HG03064 (cell line): ENCODE measurements at regions not wholly inside any gene's neighbourhood (a gene's known extent, or its start where the extent isn't known, plus 50 kb on each side); places are given as distances from the start of the nearest gene placed in this dataset.
"Not testable (repeated sequence)": the region's sequence is repeated elsewhere in the genome, so short reads cannot be mapped to it uniquely, and the experiment has no call there.

ENCODE experiments used
- ATAC-seq: cut with Tn5 transposase; IDR thresholded peaks from one replicate; pipeline ENCODE4 v1.9.1; 2021; ENCODE audit warnings: low read depth; ENCODE audit not compliant: unreplicated experiment

DNA sequence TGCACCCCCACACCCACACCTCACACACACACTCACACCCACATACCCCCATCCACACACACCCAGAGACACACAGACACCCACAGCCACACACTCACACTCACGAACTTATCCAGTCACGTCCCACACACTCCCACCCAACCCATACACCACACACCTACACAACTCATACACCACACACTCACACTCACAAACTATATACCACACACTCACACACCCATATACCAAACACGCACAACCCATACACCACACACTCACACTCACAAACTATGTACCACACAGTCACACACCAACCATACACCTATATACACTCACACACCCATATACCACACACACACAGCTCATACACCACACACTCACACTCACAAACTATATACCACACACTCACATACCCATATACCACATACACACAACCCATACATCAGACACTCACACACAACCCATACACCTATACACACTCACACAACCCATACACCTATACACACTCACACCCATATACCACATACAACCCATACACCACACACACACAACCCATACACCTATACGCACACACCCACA is 162.4 kb downstream of the TMEM121 start:
- ATAC-seq = not testable (repeated sequence)

DNA sequence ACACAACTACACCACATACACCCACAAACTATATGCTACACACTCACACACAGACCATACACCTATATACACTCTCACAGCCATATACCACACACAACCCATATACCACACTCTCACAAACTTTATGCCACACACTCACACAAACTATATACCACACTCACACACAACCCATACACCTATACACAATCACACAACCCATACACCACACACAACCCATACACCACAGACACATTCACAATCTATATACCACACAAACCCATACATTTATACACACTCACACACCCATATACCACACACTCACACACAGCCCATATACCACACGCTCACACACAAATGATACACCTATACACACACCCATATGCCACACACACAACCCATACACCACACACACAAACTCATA is 163.3 kb downstream of the TMEM121 start:
- no peak for ATAC-seq

DNA sequence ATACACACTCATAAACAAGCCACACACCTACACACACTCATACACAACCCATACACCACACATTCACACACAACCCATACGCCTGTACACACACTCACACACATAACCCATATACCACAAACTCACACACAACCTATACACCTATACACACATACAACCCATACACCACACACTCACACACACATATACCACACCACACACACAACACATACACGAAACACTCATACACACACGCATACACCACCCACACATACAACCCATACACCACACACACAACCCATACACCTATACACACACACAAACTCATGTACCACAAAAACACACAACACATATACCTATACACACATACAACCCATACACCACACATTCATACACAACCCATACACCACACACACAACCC is 164.3 kb downstream of the TMEM121 start:
- ATAC-seq = no peak

DNA sequence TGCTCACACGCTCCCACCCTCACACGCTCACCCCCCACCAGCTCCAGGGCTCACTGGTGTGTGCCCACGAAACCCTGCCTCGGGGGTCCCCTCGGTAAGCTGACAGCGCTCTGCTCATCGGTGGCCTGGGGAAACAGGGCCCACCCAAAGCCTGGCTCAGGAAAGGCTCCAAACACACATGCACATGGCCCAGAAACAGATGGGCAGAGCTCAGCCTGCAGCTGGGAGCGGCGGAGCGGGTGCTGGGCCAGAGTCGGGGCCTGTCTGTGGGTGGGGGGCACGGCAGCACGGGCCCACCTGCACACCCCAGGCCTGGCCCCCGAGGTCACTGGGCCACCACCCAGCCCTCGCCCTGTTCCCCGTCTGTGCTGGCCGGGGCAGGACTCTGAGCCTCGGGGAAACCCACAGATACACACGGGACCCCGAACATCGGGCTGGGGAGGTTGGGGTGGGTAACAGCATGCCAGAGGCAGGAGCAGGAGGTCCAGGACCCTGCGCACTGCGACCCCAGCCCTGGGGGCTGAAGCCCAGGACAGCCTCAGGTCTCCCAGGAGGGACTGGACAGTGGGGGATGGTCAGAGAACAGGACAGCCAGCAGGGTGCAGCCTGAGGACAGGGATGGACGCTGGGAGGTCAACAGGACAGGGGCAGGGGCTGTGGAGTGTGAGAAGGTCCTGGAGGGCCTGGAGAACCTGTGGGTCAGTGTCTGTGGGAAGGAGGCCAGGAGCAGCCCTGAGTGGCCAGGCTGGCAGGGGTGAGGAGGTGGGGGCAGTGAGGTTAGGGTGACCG is 165.1 kb downstream of the TMEM121 start:
- ATAC-seq = not testable (repeated sequence)

DNA sequence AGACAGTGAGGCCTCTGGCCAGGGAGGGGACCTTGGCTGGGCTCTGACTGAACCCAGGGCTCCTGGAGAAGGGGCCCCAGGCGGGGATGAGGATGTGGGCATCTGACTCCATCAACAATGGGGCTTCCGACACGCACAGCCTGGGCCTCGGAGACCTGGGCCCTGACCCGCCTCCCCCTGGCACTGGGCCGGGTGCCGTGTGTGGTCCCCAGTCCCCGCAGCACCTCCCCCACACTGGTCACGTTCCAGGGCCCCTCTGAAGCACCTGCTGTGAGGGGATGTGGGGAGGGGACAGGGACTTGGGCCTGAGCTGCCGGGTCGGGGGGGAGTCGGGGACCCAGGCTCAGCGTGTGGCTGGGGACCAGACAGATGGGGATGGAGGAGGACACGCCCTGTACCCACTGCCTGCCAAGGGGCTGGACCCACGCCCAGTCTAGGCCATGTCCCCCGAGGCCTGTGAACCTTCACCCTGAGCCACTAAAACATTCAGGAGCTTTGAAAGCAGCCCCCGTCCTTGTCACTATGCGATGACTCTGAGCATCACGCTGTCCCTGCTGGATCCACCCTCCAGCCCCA is 165.8 kb downstream of the TMEM121 start:
- not testable (repeated sequence) for ATAC-seq

DNA sequence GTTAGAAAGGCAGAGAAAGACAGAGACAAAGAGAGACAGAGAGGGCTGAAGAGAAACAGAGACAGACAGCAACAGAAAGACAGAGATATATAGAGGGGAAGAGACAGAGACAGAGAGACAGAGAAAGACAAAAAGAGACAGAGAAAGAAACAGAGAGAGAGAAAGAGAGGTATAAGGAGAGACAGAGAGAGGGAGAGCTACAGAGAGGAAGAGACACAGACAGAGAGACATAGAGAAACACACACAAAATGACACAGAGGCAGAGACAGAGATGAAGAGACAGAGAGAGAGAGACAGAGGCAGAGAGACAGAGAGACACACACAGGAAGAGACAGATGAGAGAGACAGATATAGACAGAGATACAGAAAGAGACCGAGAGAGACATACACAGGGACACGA is 168.6 kb downstream of the TMEM121 start:
- no peak for ATAC-seq

DNA sequence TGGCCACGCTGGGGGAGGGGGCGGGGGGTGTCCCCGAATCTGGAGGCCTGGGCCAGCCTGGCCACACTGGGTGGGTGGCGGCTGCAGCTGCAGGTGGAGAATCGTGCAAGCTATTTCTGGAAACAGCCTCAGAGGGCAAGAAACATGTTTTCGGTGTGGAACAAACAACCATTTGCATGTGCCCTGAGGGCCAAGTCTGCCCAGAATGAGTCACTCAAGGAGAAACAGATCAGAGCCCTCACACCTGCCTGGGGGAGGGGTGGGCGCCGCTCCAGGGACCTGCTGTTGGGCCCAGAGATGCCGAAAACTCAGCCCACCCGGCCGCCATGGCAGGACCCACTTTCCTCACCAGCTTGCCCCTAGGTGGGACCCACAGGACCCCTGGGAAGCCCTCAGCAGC is 170.0 kb downstream of the TMEM121 start:
- ATAC-seq = peak; percentile 32

DNA sequence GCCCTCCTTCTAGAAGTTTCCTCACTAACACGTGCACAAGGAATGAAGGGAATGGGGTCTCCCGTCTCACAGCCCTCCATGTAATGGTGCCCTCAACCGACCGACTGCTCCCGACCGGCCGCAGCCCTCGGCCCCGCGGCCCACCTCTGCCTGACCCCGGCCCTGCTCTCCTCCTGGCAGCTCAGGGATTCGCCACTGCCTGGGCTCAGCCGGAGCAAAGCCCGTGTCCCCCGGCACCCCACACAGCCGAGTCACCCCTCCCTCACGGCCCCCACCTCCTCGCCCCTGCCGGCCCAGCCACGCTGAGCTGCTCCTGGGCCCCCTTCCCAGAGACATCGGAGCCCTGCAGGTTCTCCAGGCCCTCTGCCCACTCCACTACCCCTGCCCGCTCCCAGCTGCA is 171.0 kb downstream of the TMEM121 start:
- not testable (repeated sequence) for ATAC-seq

DNA sequence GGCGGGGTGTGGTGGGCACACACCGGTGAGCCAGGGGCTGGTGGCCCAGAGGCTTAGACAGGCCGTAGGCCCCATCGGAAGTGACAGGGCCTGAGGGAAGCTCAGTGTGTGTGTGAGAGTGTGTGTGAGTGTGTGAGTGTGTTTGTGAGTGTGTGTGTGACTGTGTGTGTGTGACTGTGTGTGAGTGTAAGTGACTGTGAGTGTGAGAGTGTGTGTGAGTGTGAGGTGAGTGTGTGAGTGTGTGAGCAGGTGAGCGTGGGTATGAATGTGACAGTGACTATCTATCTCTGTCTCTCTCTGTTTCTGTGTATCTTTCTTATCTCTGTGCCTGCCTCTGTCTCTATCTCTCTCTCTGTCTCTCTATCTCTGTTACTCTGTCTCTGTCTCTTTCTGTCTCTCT is 171.6 kb downstream of the TMEM121 start:
- not testable (repeated sequence) for ATAC-seq

DNA sequence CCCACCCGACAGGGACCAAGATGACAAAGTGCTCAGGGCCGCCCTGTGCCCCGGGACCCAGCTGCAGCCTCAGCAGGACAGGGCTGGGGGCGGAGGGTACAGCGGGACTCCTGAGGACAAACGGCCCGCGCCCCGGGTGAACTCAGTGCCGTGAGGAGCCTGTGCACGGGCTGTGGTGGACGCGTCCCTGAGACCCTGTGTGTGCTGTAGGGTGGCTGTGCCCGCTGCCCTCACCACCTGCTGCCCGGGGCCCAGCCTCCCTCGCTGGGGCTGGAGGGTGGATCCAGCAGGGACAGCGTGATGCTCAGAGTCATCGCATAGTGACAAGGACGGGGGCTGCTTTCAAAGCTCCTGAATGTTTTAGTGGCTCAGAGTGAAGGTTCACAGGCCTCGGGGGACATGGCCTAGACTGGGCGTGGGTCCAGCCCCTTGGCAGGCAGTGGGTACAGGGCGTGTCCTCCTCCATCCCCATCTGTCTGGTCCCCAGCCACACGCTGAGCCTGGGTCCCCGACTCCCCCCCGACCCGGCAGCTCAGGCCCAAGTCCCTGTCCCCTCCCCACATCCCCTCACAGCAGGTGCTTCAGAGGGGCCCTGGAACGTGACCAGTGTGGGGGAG is 172.7 kb downstream of the TMEM121 start:
- ATAC-seq = not testable (repeated sequence)

DNA sequence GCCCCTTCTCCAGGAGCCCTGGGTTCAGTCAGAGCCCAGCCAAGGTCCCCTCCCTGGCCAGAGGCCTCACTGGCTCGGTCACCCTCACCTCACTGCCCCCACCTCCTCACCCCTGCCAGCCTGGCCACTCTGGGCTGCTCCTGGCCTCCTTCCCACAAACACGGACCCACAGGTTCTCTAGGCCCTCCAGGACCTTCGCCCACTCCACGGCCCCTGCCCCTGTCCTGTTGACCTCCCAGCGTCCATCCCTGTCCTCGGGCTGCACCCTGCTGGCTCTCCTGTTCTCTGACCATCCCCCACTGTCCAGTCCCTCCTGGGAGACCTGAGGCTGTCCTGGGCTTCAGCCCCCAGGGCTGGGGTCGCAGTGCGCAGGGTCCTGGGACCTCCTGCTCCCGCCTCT is 173.3 kb downstream of the TMEM121 start:
- ATAC-seq = not testable (repeated sequence)

DNA sequence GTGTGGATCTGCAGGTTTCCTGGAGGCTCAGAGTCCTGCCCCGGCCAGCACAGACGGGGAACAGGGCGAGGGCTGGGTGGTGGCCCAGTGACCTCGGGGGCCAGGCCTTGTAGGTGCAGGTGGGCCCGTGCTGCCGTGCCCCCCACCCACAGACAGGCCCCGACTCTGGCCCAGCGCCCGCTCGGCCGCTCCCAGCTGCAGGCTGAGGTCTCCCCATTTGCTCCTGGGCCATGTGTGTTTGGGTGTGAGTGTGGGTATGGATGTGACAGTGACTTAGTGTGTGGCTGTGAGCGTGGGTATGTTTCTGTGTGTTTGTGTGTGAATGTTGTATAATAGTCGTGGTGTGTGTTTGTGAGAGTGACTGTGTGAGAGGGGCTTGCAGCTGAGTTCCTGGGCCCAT is 173.8 kb downstream of the TMEM121 start:
- not testable (repeated sequence) for ATAC-seq

DNA sequence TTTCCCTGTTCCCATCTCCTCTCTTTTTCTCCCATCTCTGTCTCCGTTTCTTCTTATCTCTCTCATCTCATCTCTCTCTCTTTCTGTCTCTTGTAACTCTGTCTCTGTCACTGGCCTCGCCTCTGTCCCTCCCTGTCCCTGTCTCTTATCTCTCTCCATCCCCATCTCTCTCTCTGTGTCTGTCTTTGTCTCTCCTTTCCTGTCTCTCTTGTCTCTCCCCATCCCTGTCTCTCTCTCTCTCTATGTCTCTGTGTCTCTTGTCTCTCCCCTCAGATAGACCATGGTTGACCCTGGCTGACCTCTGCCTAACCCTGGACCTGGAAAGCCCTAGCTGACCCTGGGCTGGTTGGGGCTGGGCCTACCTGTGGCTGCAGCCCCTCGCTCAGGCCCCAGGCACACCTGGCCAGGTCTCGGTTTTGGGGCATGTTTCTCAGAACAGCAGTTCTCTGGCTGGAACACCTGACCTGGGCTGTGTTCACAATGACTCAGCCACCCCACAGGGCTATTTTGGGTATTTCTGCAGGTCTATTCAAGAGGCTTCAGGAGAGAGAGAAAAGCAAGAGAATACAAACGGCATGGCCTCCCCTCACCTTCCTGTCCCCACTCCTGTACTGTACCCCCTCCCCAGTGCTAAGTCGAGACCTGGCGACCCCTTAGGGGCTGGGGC is 174.4 kb downstream of the TMEM121 start:
- no peak for ATAC-seq

DNA sequence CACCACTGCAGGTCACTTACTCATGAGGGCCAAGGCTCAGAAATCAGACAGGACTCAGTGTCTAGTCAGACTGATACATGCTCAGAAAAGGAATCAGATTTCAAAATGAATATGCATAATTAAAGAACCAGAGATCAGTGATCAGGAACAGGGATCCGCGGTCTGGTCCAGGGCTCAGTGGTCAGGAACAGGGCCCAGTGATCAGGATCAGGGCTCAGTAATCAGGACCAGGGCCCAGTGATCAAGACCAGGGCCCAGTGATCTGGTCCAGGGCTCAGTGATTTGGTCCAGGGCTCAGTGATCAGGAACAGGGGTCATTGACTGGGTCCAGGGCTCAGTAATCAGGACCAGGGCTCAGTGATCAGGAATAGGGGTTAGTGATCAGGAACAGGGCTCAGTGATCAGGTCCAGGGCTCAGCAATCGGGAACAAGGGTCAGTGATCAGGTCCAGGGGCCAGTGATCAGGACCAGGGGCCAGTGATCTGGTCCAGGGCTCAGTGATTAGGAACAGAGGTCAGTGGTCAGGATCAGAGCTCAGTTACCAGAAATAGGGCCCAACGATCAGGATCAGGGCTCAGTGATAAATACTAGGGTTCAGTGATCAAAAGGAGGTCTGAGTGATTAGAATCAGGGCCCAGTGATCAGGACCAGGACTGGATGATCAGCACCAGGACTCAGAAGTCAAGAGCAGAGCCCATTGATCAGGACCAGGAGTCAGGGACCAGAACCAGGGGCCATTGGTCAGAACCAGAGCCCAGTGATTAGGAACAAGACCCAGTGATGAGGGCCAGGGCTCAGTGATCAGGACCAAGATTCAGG is 175.3 kb downstream of the TMEM121 start:
- ATAC-seq = no peak

DNA sequence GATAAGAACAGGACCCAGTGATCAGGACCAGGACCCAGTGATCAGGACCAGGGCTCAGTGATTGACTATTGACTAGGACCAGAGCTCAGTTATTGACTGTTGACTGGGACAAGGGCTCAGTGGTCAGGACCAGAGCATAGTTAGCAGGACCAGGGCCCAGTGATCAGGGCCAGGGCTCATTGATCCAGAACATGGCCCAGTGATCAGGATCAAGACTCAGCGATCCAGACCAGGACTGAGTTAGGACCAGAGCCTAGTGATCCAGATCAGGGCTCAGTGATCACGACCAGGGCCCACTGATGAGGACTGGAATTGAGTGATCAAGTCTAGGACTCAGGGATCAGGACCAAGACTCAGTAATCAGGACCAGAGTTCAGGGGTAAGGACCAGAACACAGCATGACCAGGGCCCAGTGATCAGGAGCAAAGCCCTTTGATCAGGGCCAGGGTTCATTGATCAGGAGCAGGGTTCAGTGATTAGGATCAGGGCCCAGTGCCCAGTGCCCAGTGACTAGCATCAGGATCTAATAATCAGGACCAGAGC is 176.0 kb downstream of the TMEM121 start:
- no peak for ATAC-seq

DNA sequence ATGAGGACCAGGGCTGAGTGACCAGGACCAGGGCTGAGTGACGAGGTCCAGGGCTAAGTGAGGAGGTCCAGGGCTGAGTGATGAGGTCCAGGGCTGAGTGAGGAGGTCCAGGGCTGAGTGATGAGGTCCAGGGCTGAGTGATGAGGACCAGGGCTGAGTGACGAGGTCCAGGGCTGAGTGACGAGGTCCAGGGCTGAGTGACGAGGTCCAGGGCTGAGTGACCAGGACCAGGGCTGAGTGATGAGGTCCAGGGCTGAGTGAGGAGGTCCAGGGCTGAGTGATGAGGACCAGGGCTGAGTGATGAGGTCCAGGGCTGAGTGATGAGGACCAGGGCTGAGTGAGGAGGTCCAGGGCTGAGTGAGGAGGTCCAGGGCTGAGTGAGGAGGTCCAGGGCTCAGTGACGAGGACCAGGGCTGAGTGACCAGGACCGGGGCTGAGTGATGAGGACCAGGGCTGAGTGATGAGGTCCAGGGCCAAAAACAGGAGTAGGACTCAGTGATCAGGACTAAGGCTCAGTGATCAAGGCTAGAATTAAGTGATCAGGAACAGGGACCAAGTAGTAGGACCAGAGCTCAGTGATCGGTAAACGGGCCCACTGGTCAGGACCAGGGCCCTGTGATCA is 176.8 kb downstream of the TMEM121 start:
- ATAC-seq = not testable (repeated sequence)

DNA sequence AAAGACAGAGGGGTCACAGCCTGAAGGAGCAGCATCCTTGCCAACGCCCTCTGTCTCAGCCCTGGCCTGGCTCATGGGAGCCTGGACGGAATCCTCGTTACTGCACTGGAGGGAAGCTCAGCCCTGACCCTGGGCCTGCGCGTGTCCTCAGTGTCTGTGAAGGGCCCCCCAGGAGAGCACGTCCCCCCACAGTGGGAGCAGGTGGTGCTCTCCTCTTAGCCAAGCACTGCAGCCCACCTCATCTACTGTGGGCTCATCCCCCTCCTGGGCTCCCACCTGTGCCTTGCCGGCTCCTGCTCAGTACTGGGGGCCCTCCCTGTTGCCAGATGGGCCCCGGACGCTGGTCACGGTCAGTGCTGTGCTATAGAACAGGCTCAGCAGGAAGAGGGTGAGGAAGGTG is 177.7 kb downstream of the TMEM121 start:
- not testable (repeated sequence) for ATAC-seq

DNA sequence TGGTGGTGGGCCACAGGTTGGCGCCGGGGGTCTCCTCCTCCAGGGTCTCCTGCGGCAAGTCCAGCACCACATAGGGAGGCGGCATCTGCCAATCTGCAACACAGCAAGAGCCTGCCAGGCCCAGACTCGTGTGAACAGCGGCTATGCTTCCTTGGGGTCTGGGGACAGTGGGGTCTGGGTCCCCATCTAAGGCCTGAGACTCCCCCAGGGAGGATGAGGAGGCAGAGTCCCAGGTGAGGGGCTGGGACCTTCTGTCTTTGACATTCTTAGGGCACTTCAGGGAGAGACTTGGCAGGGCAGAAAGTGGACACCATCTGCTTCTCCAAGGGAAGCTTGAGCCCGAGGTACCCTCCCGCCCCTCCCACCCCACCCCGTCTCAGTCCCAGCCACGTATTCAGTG is 178.1 kb downstream of the TMEM121 start:
- ATAC-seq = not testable (repeated sequence)

DNA sequence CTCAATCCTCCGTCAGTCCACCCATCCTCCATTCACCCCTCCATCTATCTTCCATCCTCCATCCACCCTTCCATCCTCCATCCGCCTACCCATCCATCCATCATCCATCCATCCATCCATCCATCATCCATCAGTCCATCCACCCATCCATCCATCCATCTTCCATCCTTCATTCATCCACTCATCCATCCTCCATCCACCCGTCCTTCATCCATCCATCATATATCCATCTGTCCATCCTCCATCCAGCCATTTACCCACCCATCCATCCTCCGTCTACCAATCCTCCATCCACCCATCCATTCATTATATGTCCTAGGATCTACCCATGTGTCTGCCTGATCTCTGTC is 179.1 kb downstream of the TMEM121 start:
- ATAC-seq = not testable (repeated sequence)
